SK-N-SH treated with all-trans-retinoic acid at 6 μM for 48 hours (cell line): ENCODE measurements at regions not wholly inside any gene's neighbourhood (a gene's known extent, or its start where the extent isn't known, plus 50 kb on each side); places are given as distances from the start of the nearest gene placed in this dataset.

Source experiments
- ARNTL ChIP-seq: fragments of 450-650 bp; formaldehyde crosslinking; IDR thresholded peaks from 2 replicates; pipeline ENCODE4 v1.5.0; 2020; ENCODE audit warnings: low read depth, mild to moderate bottlenecking, moderate library complexity, borderline replicate concordance
- CSDC2 ChIP-seq: fragments of 250-450 bp; sonication (Bioruptor Pico); IDR thresholded peaks from 2 replicates; pipeline ENCODE4 v1.5.0; 2020; ENCODE audit warnings: mild to moderate bottlenecking, moderate library complexity
- ESRRG ChIP-seq: fragments of 250-450 bp; sonication (Bioruptor Pico); IDR thresholded peaks from 2 replicates; pipeline ENCODE4 v1.6.1; 2021; ENCODE audit warnings: mild to moderate bottlenecking
- GLIS3 ChIP-seq: fragments of 250-450 bp; sonication (Bioruptor Pico); IDR thresholded peaks from 2 replicates; pipeline ENCODE4 v1.5.0; 2020; ENCODE audit warnings: mild to moderate bottlenecking, moderate library complexity
- ISL1 ChIP-seq: fragments of 250-450 bp; sonication (Bioruptor Pico); IDR thresholded peaks from 2 replicates; pipeline ENCODE4 v2.1.2; 2022; ENCODE audit warnings: mild to moderate bottlenecking, moderate library complexity
- OSR1 ChIP-seq: fragments of 250-450 bp; sonication (Bioruptor Pico); IDR thresholded peaks from 2 replicates; pipeline ENCODE4 v1.8.0; 2022; ENCODE audit warnings: moderate library complexity, mild to moderate bottlenecking, inconsistent platforms
- ZC3H10 ChIP-seq: fragments of 250-450 bp; sonication (Bioruptor Pico); IDR thresholded peaks from 2 replicates; pipeline ENCODE4 v1.5.1; 2021; ENCODE audit warnings: mild to moderate bottlenecking, moderate library complexity
- ZFP3 ChIP-seq: fragments of 250-450 bp; sonication (Bioruptor Pico); IDR thresholded peaks from 2 replicates; pipeline ENCODE4 v1.5.0; 2020; ENCODE audit warnings: mild to moderate bottlenecking, moderate library complexity
- ZFP30 ChIP-seq: fragments of 450-650 bp; formaldehyde crosslinking; IDR thresholded peaks from 2 replicates; pipeline ENCODE4 v1.5.0; 2022; ENCODE audit warnings: mild to moderate bottlenecking, moderate library complexity
- ZNF70 ChIP-seq: fragments of 450-650 bp; formaldehyde crosslinking; IDR thresholded peaks from 2 replicates; pipeline ENCODE4 v1.5.0; 2020; ENCODE audit warnings: mild to moderate bottlenecking, moderate library complexity
- ZNF8 ChIP-seq: fragments of 450-650 bp; formaldehyde crosslinking; IDR thresholded peaks from 2 replicates; pipeline ENCODE4 v1.5.0; 2020; ENCODE audit warnings: mild to moderate bottlenecking, moderate library complexity
- TF ChIP-seq, protein P1 (sequence below): fragments of 250-450 bp; sonication (Bioruptor Pico); IDR thresholded peaks from 2 replicates; pipeline ENCODE4 v1.8.0; 2020; ENCODE audit warnings: mild to moderate bottlenecking, moderate library complexity, borderline replicate concordance
- TF ChIP-seq, protein P2 (sequence below): fragments of 250-450 bp; sonication (Bioruptor Pico); IDR thresholded peaks from 2 replicates; pipeline ENCODE4 v1.5.1; 2020; ENCODE audit warnings: low read depth, mild to moderate bottlenecking, moderate library complexity
- TF ChIP-seq, protein P3 (sequence below): fragments of 250-450 bp; sonication (Bioruptor Pico); IDR thresholded peaks from 2 replicates; pipeline ENCODE4 v1.8.0; 2021; ENCODE audit warnings: low read depth, mild to moderate bottlenecking, moderate library complexity, borderline replicate concordance

DNA sequence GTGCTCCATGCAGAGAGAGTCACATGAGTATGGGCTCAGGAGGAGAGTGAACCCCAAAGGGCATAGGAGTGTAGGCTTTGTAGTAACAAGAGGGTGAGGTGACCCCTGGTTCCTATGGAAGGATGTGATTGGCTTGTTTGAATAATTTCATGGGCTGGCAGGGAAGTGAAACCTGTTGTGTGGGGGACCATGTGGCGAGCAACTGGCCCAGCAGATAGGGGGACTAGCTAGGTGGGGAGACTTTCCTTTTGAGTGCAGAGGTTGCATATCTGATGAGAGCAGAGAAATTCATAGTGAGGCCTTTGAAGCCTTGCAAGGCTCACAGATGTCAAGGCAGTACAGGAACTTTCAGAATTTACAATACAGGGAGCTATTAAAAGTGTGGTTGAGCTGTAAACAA, 247.9 kb upstream of the SLC35B3 start:
- TF ChIP-seq ZFP30 (CRISPR knock-in tag) (no peak), GLIS3 (CRISPR knock-in tag) (no peak), ZC3H10 (CRISPR knock-in tag) (no peak), ZFP3 (CRISPR knock-in tag) (no peak), ARNTL (CRISPR knock-in tag) (no peak), CSDC2 (no peak), ESRRG (CRISPR knock-in tag) (no peak), ISL1 (CRISPR knock-in tag) (no peak), ZNF70 (CRISPR knock-in tag) (no peak), OSR1 (no peak), ZNF8 (CRISPR knock-in tag) (no peak)
- TF ChIP-seq, protein P1, sequence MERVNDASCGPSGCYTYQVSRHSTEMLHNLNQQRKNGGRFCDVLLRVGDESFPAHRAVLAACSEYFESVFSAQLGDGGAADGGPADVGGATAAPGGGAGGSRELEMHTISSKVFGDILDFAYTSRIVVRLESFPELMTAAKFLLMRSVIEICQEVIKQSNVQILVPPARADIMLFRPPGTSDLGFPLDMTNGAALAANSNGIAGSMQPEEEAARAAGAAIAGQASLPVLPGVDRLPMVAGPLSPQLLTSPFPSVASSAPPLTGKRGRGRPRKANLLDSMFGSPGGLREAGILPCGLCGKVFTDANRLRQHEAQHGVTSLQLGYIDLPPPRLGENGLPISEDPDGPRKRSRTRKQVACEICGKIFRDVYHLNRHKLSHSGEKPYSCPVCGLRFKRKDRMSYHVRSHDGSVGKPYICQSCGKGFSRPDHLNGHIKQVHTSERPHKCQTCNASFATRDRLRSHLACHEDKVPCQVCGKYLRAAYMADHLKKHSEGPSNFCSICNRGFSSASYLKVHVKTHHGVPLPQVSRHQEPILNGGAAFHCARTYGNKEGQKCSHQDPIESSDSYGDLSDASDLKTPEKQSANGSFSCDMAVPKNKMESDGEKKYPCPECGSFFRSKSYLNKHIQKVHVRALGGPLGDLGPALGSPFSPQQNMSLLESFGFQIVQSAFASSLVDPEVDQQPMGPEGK (CRISPR knock-in tag), result no peak
- TF ChIP-seq, protein P2, sequence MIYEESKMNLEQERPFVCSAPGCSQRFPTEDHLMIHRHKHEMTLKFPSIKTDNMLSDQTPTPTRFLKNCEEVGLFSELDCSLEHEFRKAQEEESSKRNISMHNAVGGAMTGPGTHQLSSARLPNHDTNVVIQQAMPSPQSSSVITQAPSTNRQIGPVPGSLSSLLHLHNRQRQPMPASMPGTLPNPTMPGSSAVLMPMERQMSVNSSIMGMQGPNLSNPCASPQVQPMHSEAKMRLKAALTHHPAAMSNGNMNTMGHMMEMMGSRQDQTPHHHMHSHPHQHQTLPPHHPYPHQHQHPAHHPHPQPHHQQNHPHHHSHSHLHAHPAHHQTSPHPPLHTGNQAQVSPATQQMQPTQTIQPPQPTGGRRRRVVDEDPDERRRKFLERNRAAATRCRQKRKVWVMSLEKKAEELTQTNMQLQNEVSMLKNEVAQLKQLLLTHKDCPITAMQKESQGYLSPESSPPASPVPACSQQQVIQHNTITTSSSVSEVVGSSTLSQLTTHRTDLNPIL, result no peak
- TF ChIP-seq, protein P3, sequence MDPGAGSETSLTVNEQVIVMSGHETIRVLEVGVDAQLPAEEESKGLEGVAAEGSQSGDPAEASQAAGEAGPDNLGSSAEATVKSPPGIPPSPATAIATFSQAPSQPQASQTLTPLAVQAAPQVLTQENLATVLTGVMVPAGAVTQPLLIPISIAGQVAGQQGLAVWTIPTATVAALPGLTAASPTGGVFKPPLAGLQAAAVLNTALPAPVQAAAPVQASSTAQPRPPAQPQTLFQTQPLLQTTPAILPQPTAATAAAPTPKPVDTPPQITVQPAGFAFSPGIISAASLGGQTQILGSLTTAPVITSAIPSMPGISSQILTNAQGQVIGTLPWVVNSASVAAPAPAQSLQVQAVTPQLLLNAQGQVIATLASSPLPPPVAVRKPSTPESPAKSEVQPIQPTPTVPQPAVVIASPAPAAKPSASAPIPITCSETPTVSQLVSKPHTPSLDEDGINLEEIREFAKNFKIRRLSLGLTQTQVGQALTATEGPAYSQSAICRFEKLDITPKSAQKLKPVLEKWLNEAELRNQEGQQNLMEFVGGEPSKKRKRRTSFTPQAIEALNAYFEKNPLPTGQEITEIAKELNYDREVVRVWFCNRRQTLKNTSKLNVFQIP (CRISPR knock-in tag), result no peak
